ENCODE measurements at regions not wholly inside any gene's neighbourhood (a gene's known extent, or its start where the extent isn't known, plus 50 kb on each side); places are given as distances from the start of the nearest gene placed in this dataset.

- Histone ChIP-seq H3K79me2 (ENCODE audit: low read length) (peaks cover 8% of the 10 kb centered on the region; the same call in 1 of the 2 replicates), H4K20me1 (ENCODE audit: insufficient read depth, low read length) (no peaks in the 10 kb centered on the region), H3K4me1 (ENCODE audit: low read length) (peaks cover 7% of the 10 kb centered on the region; the same call in 1 of the 2 replicates), H3K9me2 (replicated peaks; ENCODE audit: insufficient read depth, low read length) (no peaks in the 10 kb centered on the region), H3K36me3 (replicated peaks; ENCODE audit: insufficient read depth, low read length) (no peaks in the 10 kb centered on the region), H3K9ac (ENCODE audit: low read length) (no peak overlapping the region), H3K27ac (ENCODE audit: low read length) (no peak overlapping the region), H3K27me3 (replicated peaks; ENCODE audit: insufficient read depth, low read length) (no peaks in the 10 kb centered on the region), H3K4me2 (ENCODE audit: low read depth, low read length) (no peak overlapping the region), H2AFZ (ENCODE audit: low read length) (no peak overlapping the region), H3K4me3 (ENCODE audit: low read length) (no peak overlapping the region), H3K9me3 (replicated peaks; ENCODE audit: insufficient read depth, low read length) (no peaks in the 10 kb centered on the region), H3F3A (ENCODE audit: insufficient read depth, low read length) (peaks cover 9% of the 10 kb centered on the region; the same call in 1 of the 2 replicates)
- no peak for DNase-seq
- TF ChIP-seq EZH2phosphoT487 (IDR thresholded peaks at IDR 0.05; ENCODE audit: low read length) (no peak), EZH2 (optimal IDR thresholded peaks at IDR 0.05; ENCODE audit: low read depth, low read length) (no peak)
Observed at GRCh38 chr10:114770009-114770408, 51.6 kb upstream of the FHIP2A start.

GRCh38 chr10:114771157-114771556 is 50.4 kb upstream of the FHIP2A start:
- no peaks in the 10 kb centered on the region for H3K9me3 ChIP-seq (replicated peaks; ENCODE audit: insufficient read depth, low read length)
- TF ChIP-seq CTCF (IDR thresholded peaks at IDR 0.05; ENCODE audit: low read length) (no peak), EZH2 (optimal IDR thresholded peaks at IDR 0.05; ENCODE audit: low read depth, low read length) (no peak), EZH2phosphoT487 (IDR thresholded peaks at IDR 0.05; ENCODE audit: low read length) (no peak)
- peaks cover 4% of the 10 kb centered on the region; the same call in 1 of the 2 replicates for H3K79me2 ChIP-seq (ENCODE audit: low read length)
- H3K27ac ChIP-seq (ENCODE audit: low read length): no peak overlapping the region
- no peak overlapping the region for H2AFZ ChIP-seq (ENCODE audit: low read length)
- no peaks in the 10 kb centered on the region for H4K20me1 ChIP-seq (ENCODE audit: insufficient read depth, low read length)
- H3K9ac ChIP-seq (ENCODE audit: low read length): no peak overlapping the region
- H3K27me3 ChIP-seq (replicated peaks; ENCODE audit: insufficient read depth, low read length): no peaks in the 10 kb centered on the region
- H3F3A ChIP-seq (ENCODE audit: insufficient read depth, low read length): peaks cover 9% of the 10 kb centered on the region; the same call in 1 of the 2 replicates
- no peaks in the 10 kb centered on the region for H3K9me2 ChIP-seq (replicated peaks; ENCODE audit: insufficient read depth, low read length)
- no peak for DNase-seq
- no peaks in the 10 kb centered on the region for H3K36me3 ChIP-seq (replicated peaks; ENCODE audit: insufficient read depth, low read length)
- no peak overlapping the region for H3K4me2 ChIP-seq (ENCODE audit: low read depth, low read length)
- H3K4me1 ChIP-seq (ENCODE audit: low read length): peaks cover 7% of the 10 kb centered on the region; the same call in 1 of the 2 replicates
- H3K4me3 ChIP-seq (ENCODE audit: low read length): no peak overlapping the region

- no peak for TF ChIP-seq EZH2 (optimal IDR thresholded peaks at IDR 0.05; ENCODE audit: low read depth, low read length)
- no peak for TF ChIP-seq CTCF (IDR thresholded peaks at IDR 0.05; ENCODE audit: low read length)
- TF ChIP-seq EZH2phosphoT487 (IDR thresholded peaks at IDR 0.05; ENCODE audit: low read length): no peak
- no peak overlapping the region for H2AFZ ChIP-seq (ENCODE audit: low read length)
Observed at GRCh38 chr10:114771749-114772148, 49.8 kb upstream of the FHIP2A start.

More at GRCh38 chr10:114771749-114772148, 49.8 kb upstream of the FHIP2A start:
- DNase-seq: no peak
- H3K4me3 ChIP-seq (ENCODE audit: low read length): no peak overlapping the region
- H3K9me3 ChIP-seq (replicated peaks; ENCODE audit: insufficient read depth, low read length): no peaks in the 10 kb centered on the region
- no peaks in the 10 kb centered on the region for H3K9me2 ChIP-seq (replicated peaks; ENCODE audit: insufficient read depth, low read length)
- no peaks in the 10 kb centered on the region for H4K20me1 ChIP-seq (ENCODE audit: insufficient read depth, low read length)
- peaks cover 3% of the 10 kb centered on the region; the same call in 1 of the 2 replicates for H3K79me2 ChIP-seq (ENCODE audit: low read length)
- no peak overlapping the region for H3K27ac ChIP-seq (ENCODE audit: low read length)
- H3K9ac ChIP-seq (ENCODE audit: low read length): no peak overlapping the region
- no peak overlapping the region for H3K4me2 ChIP-seq (ENCODE audit: low read depth, low read length)
- H3K36me3 ChIP-seq (replicated peaks; ENCODE audit: insufficient read depth, low read length): no peaks in the 10 kb centered on the region
- H3K27me3 ChIP-seq (replicated peaks; ENCODE audit: insufficient read depth, low read length): no peaks in the 10 kb centered on the region
- H3F3A ChIP-seq (ENCODE audit: insufficient read depth, low read length): peaks cover 9% of the 10 kb centered on the region; the same call in 1 of the 2 replicates
- peaks cover 5% of the 10 kb centered on the region; the same call in 1 of the 2 replicates for H3K4me1 ChIP-seq (ENCODE audit: low read length)
